ENCODE measurements at regions not wholly inside any gene's neighbourhood (a gene's known extent, or its start where the extent isn't known, plus 50 kb on each side); places are given as distances from the start of the nearest gene placed in this dataset.

GRCh38 chr1:238487931-238488330 lies 597.2 kb upstream of the ZP4 start:
- no peaks in the 10 kb centered on the region for H3K79me2 ChIP-seq (ENCODE audit: control insufficient read depth, insufficient read depth, low read length)
- H3K9me3 ChIP-seq (replicated peaks; ENCODE audit: control insufficient read depth, insufficient read depth, low read length) = no peaks in the 10 kb centered on the region
- CTCF ChIA-PET = no interaction called here
- H4K20me1 ChIP-seq (replicated peaks; ENCODE audit: control insufficient read depth, extremely low read depth, insufficient read depth, low read length) = no peaks in the 10 kb centered on the region
- H3K4me2 ChIP-seq (ENCODE audit: insufficient read depth, low read length) = no peak overlapping the region
- no peak for TF ChIP-seq JUN (IDR thresholded peaks at IDR 0.05; ENCODE audit: borderline replicate concordance, insufficient read depth, insufficient read length, low read depth)
- no peak for TF ChIP-seq GATA2 (IDR thresholded peaks at IDR 0.05; ENCODE audit: insufficient read depth, insufficient read length, low read depth, low read length)
- no peak for TF ChIP-seq POLR2A (IDR thresholded peaks at IDR 0.05; ENCODE audit: low read depth, low read length)
- TF ChIP-seq POLR2AphosphoS5 (IDR thresholded peaks at IDR 0.05; ENCODE audit: insufficient read depth, low read depth, low read length) = no peak
- no peak for TF ChIP-seq MAX (IDR thresholded peaks at IDR 0.05; ENCODE audit: insufficient read depth, insufficient read length)
- no peak for TF ChIP-seq EZH2 (IDR thresholded peaks at IDR 0.05; ENCODE audit: borderline replicate concordance, low read depth, low read length, severe bottlenecking)
- TF ChIP-seq MYC (IDR thresholded peaks at IDR 0.05; ENCODE audit: low read depth, low read length) = no peak
- TF ChIP-seq CTCF (IDR thresholded peaks at IDR 0.05; ENCODE audit: extremely low read depth in 1 of 2, insufficient read depth in 1 of 2, low read depth in 1 of 2, low read length in 2 of 2) = no peak
- TF ChIP-seq FOS (IDR thresholded peaks at IDR 0.05; ENCODE audit: borderline replicate concordance, insufficient read depth, low read length) = no peak
- no peak overlapping the region for H3K9ac ChIP-seq (replicated peaks; ENCODE audit: extremely low read depth, insufficient read depth, low read length)
- no peak overlapping the region for H2AFZ ChIP-seq (ENCODE audit: low read depth, low read length)
- no peaks in the 10 kb centered on the region for H3K9me1 ChIP-seq (replicated peaks; ENCODE audit: control insufficient read depth, extremely low read depth, insufficient read depth, low read length)
- no peaks in the 10 kb centered on the region for H3K36me3 ChIP-seq (ENCODE audit: control insufficient read depth in 2 of 2, extremely low read depth in 1 of 2, insufficient read depth in 2 of 2, low read length in 2 of 2)
- no TSS peak for BruUV-seq (replicated peaks)
- FAIRE-seq (no peak), DNase-seq (ENCODE audit: low read depth, low spot score) (no peak)
- no peaks in the 10 kb centered on the region for H3K4me1 ChIP-seq (ENCODE audit: control insufficient read depth, extremely low read depth, insufficient read depth, low read length)
- intact Hi-C loops (cut with micrococcal nuclease) = no loop called here
- dilution Hi-C loops (cut with MboI; ENCODE audit: extremely low pct_ligation_motif_present, low sequenced_read_pairs) = no loop called here
- H3K4me3 ChIP-seq (replicated peaks in 1 of 3; ENCODE audit: insufficient read depth in 1 of 3, low read depth in 1 of 3, low read length in 3 of 3) = no peak overlapping the region
- no peak overlapping the region for H3K27ac ChIP-seq (ENCODE audit: insufficient read depth, low read depth, low read length)
- H3K27me3 ChIP-seq (ENCODE audit: control insufficient read depth in 2 of 2, insufficient read depth in 2 of 2, low read length in 2 of 2) = no peaks in the 10 kb centered on the region
- POLR2A ChIA-PET = no interaction called here

Data from endothelial cell of umbilical vein (primary cell).